ENCODE measurements at regions not wholly inside any gene's neighbourhood (a gene's known extent, or its start where the extent isn't known, plus 50 kb on each side); places are given as distances from the start of the nearest gene placed in this dataset.
A peak's percentile ranks its signal among the peaks of the same experiment; 100 is the strongest.

GRCh38 chr5:106135473-106135872 is 1535.3 kb downstream of the EFNA5 start:
- CTCF ChIA-PET = no interaction called here
- Mint-ChIP-seq H3K36me3 (ENCODE audit: insufficient read depth, unreplicated experiment) (no peaks in the 10 kb centered on the region), H3K9me3 (ENCODE audit: low read depth, unreplicated experiment) (no peaks in the 10 kb centered on the region), H3K27me3 (ENCODE audit: unreplicated experiment) (no peaks in the 10 kb centered on the region), H3K27ac (ENCODE audit: unreplicated experiment) (no peak overlapping the region), H3K4me1 (ENCODE audit: low read depth, unreplicated experiment) (no peaks in the 10 kb centered on the region), H3K4me3 (ENCODE audit: low read depth, unreplicated experiment) (no peak overlapping the region)
- no peak for TF ChIP-seq CTCF (IDR thresholded peaks at IDR 0.05; ENCODE audit: unreplicated experiment)
- BruUV-seq (replicated peaks) = no TSS peak
- intact Hi-C loops (cut with micrococcal nuclease; ENCODE audit: unreplicated experiment) = no loop called here
- no peak for DNase-seq

- H3K4me3 Mint-ChIP-seq (ENCODE audit: low read depth, unreplicated experiment) = no peak overlapping the region
- no TSS peak for BruUV-seq (replicated peaks)
- no peaks in the 10 kb centered on the region for H3K9me3 Mint-ChIP-seq (ENCODE audit: low read depth, unreplicated experiment)
- TF ChIP-seq CTCF (IDR thresholded peaks at IDR 0.05; ENCODE audit: unreplicated experiment) = no peak
- CTCF ChIA-PET = interaction anchor here (0.6 to 0.7 kb wide), 2 partner anchors 1559 to 1771 kb away, joined by 3 read pairs; no protein-coding TSS in a partner anchor
- H3K36me3 Mint-ChIP-seq (ENCODE audit: insufficient read depth, unreplicated experiment) = no peaks in the 10 kb centered on the region
- H3K27ac Mint-ChIP-seq (ENCODE audit: unreplicated experiment) = no peak overlapping the region
- H3K27me3 Mint-ChIP-seq (ENCODE audit: unreplicated experiment) = no peaks in the 10 kb centered on the region
- no peaks in the 10 kb centered on the region for H3K4me1 Mint-ChIP-seq (ENCODE audit: low read depth, unreplicated experiment)
- intact Hi-C loops (cut with micrococcal nuclease; ENCODE audit: unreplicated experiment) = no loop called here
- no peak for DNase-seq
Measured at GRCh38 chr5:106134549-106134948, 1536.2 kb downstream of the EFNA5 start.

GRCh38 chr5:106127985-106128384 is 1542.8 kb downstream of the EFNA5 start:
- Mint-ChIP-seq H3K9me3 (ENCODE audit: low read depth, unreplicated experiment) (no peaks in the 10 kb centered on the region), H3K36me3 (ENCODE audit: insufficient read depth, unreplicated experiment) (no peaks in the 10 kb centered on the region), H3K27me3 (ENCODE audit: unreplicated experiment) (no peaks in the 10 kb centered on the region), H3K27ac (ENCODE audit: unreplicated experiment) (no peak overlapping the region), H3K4me1 (ENCODE audit: low read depth, unreplicated experiment) (peaks cover 9% of the 10 kb centered on the region), H3K4me3 (ENCODE audit: low read depth, unreplicated experiment) (no peak overlapping the region)
- DNase-seq = no peak
- CTCF ChIA-PET = no interaction called here
- TF ChIP-seq CTCF (IDR thresholded peaks at IDR 0.05; ENCODE audit: unreplicated experiment) = no peak
- BruUV-seq (replicated peaks) = no TSS peak
- intact Hi-C loops (cut with micrococcal nuclease; ENCODE audit: unreplicated experiment) = loop anchor here (10.0 kb wide), 1 partner anchor 1547 kb away; the partner anchor contains the start of gene EFNA5

GRCh38 chr5:106127341-106127781 is 1543.4 kb downstream of the EFNA5 start:
- H3K9me3 Mint-ChIP-seq (ENCODE audit: low read depth, unreplicated experiment) = peaks cover under 1% of the 10 kb centered on the region
- H3K4me3 Mint-ChIP-seq (ENCODE audit: low read depth, unreplicated experiment) = no peak overlapping the region
- CTCF ChIA-PET = interaction anchor here (0.6 kb wide), 1 partner anchor 491 kb away, joined by 3 read pairs; no protein-coding TSS in a partner anchor
- intact Hi-C loops (cut with micrococcal nuclease; ENCODE audit: unreplicated experiment) = loop anchor here (10.0 kb wide), 1 partner anchor 1547 kb away; the partner anchor contains the start of gene EFNA5
- peaks cover 9% of the 10 kb centered on the region for H3K4me1 Mint-ChIP-seq (ENCODE audit: low read depth, unreplicated experiment)
- no peak for TF ChIP-seq CTCF (IDR thresholded peaks at IDR 0.05; ENCODE audit: unreplicated experiment)
- no peaks in the 10 kb centered on the region for H3K27me3 Mint-ChIP-seq (ENCODE audit: unreplicated experiment)
- H3K36me3 Mint-ChIP-seq (ENCODE audit: insufficient read depth, unreplicated experiment) = no peaks in the 10 kb centered on the region
- peak; percentile 13 for DNase-seq
- BruUV-seq (replicated peaks) = no TSS peak
- H3K27ac Mint-ChIP-seq (ENCODE audit: unreplicated experiment) = no peak overlapping the region

All from Calu3 (cell line).